Neural cell (in vitro differentiated cells): ENCODE measurements at regions not wholly inside any gene's neighbourhood (a gene's known extent, or its start where the extent isn't known, plus 50 kb on each side); places are given as distances from the start of the nearest gene placed in this dataset.

ENCODE experiments used
- H2AFZ ChIP-seq: fragments of 200-600, 300-800 bp; sonication (generic), shearing (Covaris generic); 2 replicates; pipeline ENCODE4 v1.6.0; 2014; ENCODE audit warnings: low read depth, mild to moderate bottlenecking, antibody characterized with exemption, low read length, moderate library complexity
- H3F3A ChIP-seq: fragments of 200-600 bp; shearing (Covaris generic); 2 replicates; pipeline ENCODE4 v1.6.1; 2016; ENCODE audit warnings: mild to moderate bottlenecking, moderate library complexity, mixed read lengths, antibody characterized with exemption, low read length; ENCODE audit not compliant: insufficient read depth, poor library complexity, severe bottlenecking
- H3K27ac ChIP-seq: fragments of 200-600, 300-800 bp; sonication (generic), shearing (Covaris generic); 2 replicates; pipeline ENCODE4 v1.5.1; 2014; ENCODE audit warnings: mild to moderate bottlenecking, low read length, moderate library complexity
- H3K27me3 ChIP-seq: fragments of 300-800, 200-600 bp; sonication (generic), shearing (Covaris generic); 2 replicates; pipeline ENCODE4 v1.6.0; 2014; ENCODE audit warnings: mild to moderate bottlenecking, low read depth, low read length, moderate library complexity; ENCODE audit not compliant: insufficient read depth
- H3K36me3 ChIP-seq: fragments of 300-800, 200-600 bp; sonication (generic), shearing (Covaris generic); 2 replicates; pipeline ENCODE4 v1.5.1; 2014; ENCODE audit warnings: mild to moderate bottlenecking, antibody characterized with exemption, low read length, moderate library complexity; ENCODE audit not compliant: insufficient read depth
- H3K4me2 ChIP-seq: fragments of 300-800, 200-600 bp; sonication (generic), shearing (Covaris generic); 2 replicates; pipeline ENCODE4 v1.6.0; 2014; ENCODE audit warnings: mild to moderate bottlenecking, low read length
- H3K4me3 ChIP-seq: fragments of 300-800, 200-600 bp; sonication (generic), shearing (Covaris generic); 2 replicates; pipeline ENCODE4 v1.5.1; 2014; ENCODE audit warnings: mild to moderate bottlenecking, low read length, moderate library complexity
- H3K79me2 ChIP-seq: fragments of 200-600 bp; shearing (Covaris generic); replicated peaks from 2 replicates; pipeline ENCODE4 v1.6.0; 2014; ENCODE audit warnings: mild to moderate bottlenecking, low read length, moderate library complexity; ENCODE audit not compliant: insufficient read depth
- H3K9ac ChIP-seq: fragments of 300-800, 200-600 bp; sonication (generic), shearing (Covaris generic); 2 replicates; pipeline ENCODE4 v1.6.1; 2016; ENCODE audit warnings: mild to moderate bottlenecking, low read length, mixed read lengths
- H3K9me2 ChIP-seq: fragments of 200-600 bp; shearing (Covaris generic); 2 replicates; pipeline ENCODE4 v1.6.1; 2016; ENCODE audit warnings: mild to moderate bottlenecking, low read length, mixed read lengths; ENCODE audit not compliant: insufficient read depth
- H3K9me3 ChIP-seq: fragments of 200-600, 300-800 bp; sonication (generic), shearing (Covaris generic); 2 replicates; pipeline ENCODE4 v1.6.1; 2016; ENCODE audit warnings: mild to moderate bottlenecking, mixed run types, low read length, moderate library complexity, mixed read lengths
- H4K20me1 ChIP-seq: fragments of 200-600 bp; shearing (Covaris generic); 2 replicates; pipeline ENCODE4 v1.6.1; 2016; ENCODE audit warnings: mild to moderate bottlenecking, mixed run types; ENCODE audit not compliant: insufficient read depth
- CTCF ChIP-seq: fragments of 450-650 bp; IDR thresholded peaks from 2 replicates; pipeline ENCODE4 v1.5.1; 2014; ENCODE audit warnings: antibody characterized with exemption, mild to moderate bottlenecking, moderate library complexity; ENCODE audit not compliant: poor library complexity, severe bottlenecking
- EP300 ChIP-seq: fragments of 450-650 bp; conservative IDR thresholded peaks from 2 replicates; pipeline ENCODE4 v1.6.1; 2014; ENCODE audit warnings: antibody characterized with exemption, mild to moderate bottlenecking, moderate library complexity; ENCODE audit not compliant: poor library complexity, severe bottlenecking
- EZH2 ChIP-seq: fragments of 200-600, 300-800 bp; shearing (Covaris generic), sonication (generic); IDR thresholded peaks from 2 replicates; pipeline ENCODE4 v1.6.1; 2014; ENCODE audit warnings: antibody characterized with exemption, low read length, borderline replicate concordance, mild to moderate bottlenecking; ENCODE audit not compliant: insufficient read depth, poor library complexity, severe bottlenecking
- MXI1 ChIP-seq: fragments of 450-650 bp; conservative IDR thresholded peaks from 2 replicates; pipeline ENCODE4 v1.6.1; 2014; ENCODE audit warnings: antibody characterized with exemption, mild to moderate bottlenecking; ENCODE audit not compliant: poor library complexity, severe bottlenecking
- POLR2AphosphoS5 ChIP-seq: IDR thresholded peaks from 2 replicates; pipeline ENCODE4 v1.6.1; 2012
- RAD21 ChIP-seq: fragments of 450-650 bp; conservative IDR thresholded peaks from 2 replicates; pipeline ENCODE4 v1.6.1; 2014; ENCODE audit warnings: antibody characterized with exemption, mild to moderate bottlenecking, moderate library complexity
- SMC3 ChIP-seq: fragments of 450-650 bp; conservative IDR thresholded peaks from 2 replicates; pipeline ENCODE4 v1.6.1; 2014; ENCODE audit warnings: antibody characterized with exemption, mild to moderate bottlenecking, moderate library complexity; ENCODE audit not compliant: poor library complexity
- TAF1 ChIP-seq: IDR thresholded peaks from 2 replicates; pipeline ENCODE4 v1.6.1; 2012; ENCODE audit warnings: low read depth
- TF ChIP-seq, protein P1 (sequence below): IDR thresholded peaks from 2 replicates; pipeline ENCODE4 v1.6.1; 2012; ENCODE audit warnings: borderline replicate concordance

GRCh38 chr13:95440441-95441088, 112.0 kb upstream of the CLDN10 start:
- Histone ChIP-seq H3K27me3 (no peaks in the 10 kb centered on the region), H3K9me3 (no peaks in the 10 kb centered on the region), H3K4me2 (no peak overlapping the region), H4K20me1 (no peaks in the 10 kb centered on the region), H3K79me2 (no peaks in the 10 kb centered on the region), H3F3A (no peaks in the 10 kb centered on the region), H3K9ac (no peak overlapping the region), H3K27ac (no peak overlapping the region), H2AFZ (no peak overlapping the region), H3K4me3 (no peak overlapping the region), H3K36me3 (no peaks in the 10 kb centered on the region), H3K9me2 (no peaks in the 10 kb centered on the region)
- TF ChIP-seq RAD21 (no peak), MXI1 (no peak), EZH2 (no peak), EP300 (no peak), CTCF (no peak), TAF1 (no peak), SMC3 (no peak), POLR2AphosphoS5 (no peak)
- TF ChIP-seq, protein P1, sequence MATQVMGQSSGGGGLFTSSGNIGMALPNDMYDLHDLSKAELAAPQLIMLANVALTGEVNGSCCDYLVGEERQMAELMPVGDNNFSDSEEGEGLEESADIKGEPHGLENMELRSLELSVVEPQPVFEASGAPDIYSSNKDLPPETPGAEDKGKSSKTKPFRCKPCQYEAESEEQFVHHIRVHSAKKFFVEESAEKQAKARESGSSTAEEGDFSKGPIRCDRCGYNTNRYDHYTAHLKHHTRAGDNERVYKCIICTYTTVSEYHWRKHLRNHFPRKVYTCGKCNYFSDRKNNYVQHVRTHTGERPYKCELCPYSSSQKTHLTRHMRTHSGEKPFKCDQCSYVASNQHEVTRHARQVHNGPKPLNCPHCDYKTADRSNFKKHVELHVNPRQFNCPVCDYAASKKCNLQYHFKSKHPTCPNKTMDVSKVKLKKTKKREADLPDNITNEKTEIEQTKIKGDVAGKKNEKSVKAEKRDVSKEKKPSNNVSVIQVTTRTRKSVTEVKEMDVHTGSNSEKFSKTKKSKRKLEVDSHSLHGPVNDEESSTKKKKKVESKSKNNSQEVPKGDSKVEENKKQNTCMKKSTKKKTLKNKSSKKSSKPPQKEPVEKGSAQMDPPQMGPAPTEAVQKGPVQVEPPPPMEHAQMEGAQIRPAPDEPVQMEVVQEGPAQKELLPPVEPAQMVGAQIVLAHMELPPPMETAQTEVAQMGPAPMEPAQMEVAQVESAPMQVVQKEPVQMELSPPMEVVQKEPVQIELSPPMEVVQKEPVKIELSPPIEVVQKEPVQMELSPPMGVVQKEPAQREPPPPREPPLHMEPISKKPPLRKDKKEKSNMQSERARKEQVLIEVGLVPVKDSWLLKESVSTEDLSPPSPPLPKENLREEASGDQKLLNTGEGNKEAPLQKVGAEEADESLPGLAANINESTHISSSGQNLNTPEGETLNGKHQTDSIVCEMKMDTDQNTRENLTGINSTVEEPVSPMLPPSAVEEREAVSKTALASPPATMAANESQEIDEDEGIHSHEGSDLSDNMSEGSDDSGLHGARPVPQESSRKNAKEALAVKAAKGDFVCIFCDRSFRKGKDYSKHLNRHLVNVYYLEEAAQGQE = no peak

- Histone ChIP-seq H3F3A (no peaks in the 10 kb centered on the region), H3K27ac (no peak overlapping the region), H3K4me3 (no peak overlapping the region), H3K9me2 (no peaks in the 10 kb centered on the region), H3K27me3 (no peaks in the 10 kb centered on the region), H3K9me3 (no peaks in the 10 kb centered on the region), H3K4me2 (no peak overlapping the region), H3K9ac (no peak overlapping the region), H3K79me2 (no peaks in the 10 kb centered on the region), H4K20me1 (no peaks in the 10 kb centered on the region), H2AFZ (no peak overlapping the region), H3K36me3 (no peaks in the 10 kb centered on the region)
- TF ChIP-seq EZH2 (no peak), TAF1 (no peak), RAD21 (no peak), MXI1 (no peak), EP300 (no peak), CTCF (no peak), SMC3 (no peak), POLR2AphosphoS5 (no peak)
- TF ChIP-seq, protein P1 = no peak
These were observed 111.2 kb upstream of the CLDN10 start for GRCh38 chr13:95441326-95441725.
